WTC11 (cell line): ENCODE measurements at regions not wholly inside any gene's neighbourhood (a gene's known extent, or its start where the extent isn't known, plus 50 kb on each side); places are given as distances from the start of the nearest gene placed in this dataset.

ENCODE experiments used
- ATAC-seq: fragments of 200-7000 bp; cut with Tn5 transposase; 2 replicates; pipeline ENCODE4 v1.10.0; 2021; ENCODE audit warnings: mild to moderate bottlenecking, moderate library complexity
- CTCF ChIA-PET: fragments of 300-600 bp; sonication (Branson Sonifier 250); formaldehyde crosslinking; loops from one replicate; lab custom pipeline; 2021; ENCODE audit warnings: antibody characterized with exemption; lab: Charles Lee
- POLR2A ChIA-PET: fragments of 350-600 bp; sonication (Branson Sonifier 250); formaldehyde crosslinking; loops from one replicate; lab custom pipeline; 2021; ENCODE audit warnings: antibody characterized with exemption; lab: Charles Lee
- DNase-seq: peaks from one replicate; pipeline ENCODE4 v3.0.0; 2021; ENCODE audit warnings: low spot score
- H3K27ac Mint-ChIP-seq: 2 replicates; pipeline ENCODE4 v1.8.0; 2021; ENCODE audit warnings: mixed read lengths
- H3K27me3 Mint-ChIP-seq: 2 replicates; pipeline ENCODE4 v1.8.0; 2021; ENCODE audit warnings: low read depth, mild to moderate bottlenecking, moderate library complexity, mixed read lengths
- H3K36me3 Mint-ChIP-seq: 2 replicates; pipeline ENCODE4 v1.8.0; 2021; ENCODE audit warnings: mixed read lengths
- H3K4me1 Mint-ChIP-seq: 2 replicates; pipeline ENCODE4 v1.8.0; 2022; ENCODE audit warnings: mixed read lengths
- H3K4me3 Mint-ChIP-seq: 2 replicates; pipeline ENCODE4 v1.8.0; 2021; ENCODE audit warnings: mild to moderate bottlenecking, moderate library complexity, mixed read lengths
- H3K9me3 Mint-ChIP-seq: 2 replicates; pipeline ENCODE4 v1.8.0; 2021; ENCODE audit warnings: mixed read lengths
- ATF6 ChIP-seq: sonication (generic); formaldehyde crosslinking; IDR thresholded peaks from 2 replicates; pipeline ENCODE4 v1.8.1; 2023; ENCODE audit warnings: mild to moderate bottlenecking, missing genetic modification reagents
- ETV6 ChIP-seq: sonication (generic); formaldehyde crosslinking; IDR thresholded peaks from 2 replicates; pipeline ENCODE4 v1.8.1; 2022; ENCODE audit warnings: mild to moderate bottlenecking, missing genetic modification reagents
- FOXJ3 ChIP-seq: sonication (generic); formaldehyde crosslinking; IDR thresholded peaks from 2 replicates; pipeline ENCODE4 v1.9.0; 2021; ENCODE audit warnings: missing genetic modification reagents, mild to moderate bottlenecking, borderline replicate concordance
- GABPB1 ChIP-seq: sonication (generic); formaldehyde crosslinking; IDR thresholded peaks from 2 replicates; pipeline ENCODE4 v1.8.1; 2023; ENCODE audit warnings: mild to moderate bottlenecking, missing genetic modification reagents
- JAZF1 ChIP-seq: fragments of 250-450 bp; sonication (Bioruptor Pico); IDR thresholded peaks from 2 replicates; pipeline ENCODE4 v1.9.0; 2021; ENCODE audit warnings: moderate library complexity, mild to moderate bottlenecking, inconsistent platforms
- MLX ChIP-seq: sonication (generic); formaldehyde crosslinking; IDR thresholded peaks from 2 replicates; pipeline ENCODE4 v1.8.1; 2023; ENCODE audit warnings: mild to moderate bottlenecking, missing genetic modification reagents, moderate library complexity
- MXD4 ChIP-seq: fragments of 250-450 bp; sonication (Bioruptor Pico); IDR thresholded peaks from 2 replicates; pipeline ENCODE4 v1.8.0; 2021; ENCODE audit warnings: mild to moderate bottlenecking, moderate library complexity, borderline replicate concordance
- NFATC4 ChIP-seq: fragments of 250-450 bp; sonication (Bioruptor Pico); IDR thresholded peaks from 2 replicates; pipeline ENCODE4 v1.9.0; 2021; ENCODE audit warnings: mild to moderate bottlenecking
- NFE2L1 ChIP-seq: sonication (generic); formaldehyde crosslinking; IDR thresholded peaks from 2 replicates; pipeline ENCODE4 v1.8.1; 2023; ENCODE audit warnings: missing genetic modification reagents
- SP1 ChIP-seq: sonication (generic); formaldehyde crosslinking; conservative IDR thresholded peaks from 2 replicates; pipeline ENCODE4 v1.8.1; 2022; ENCODE audit warnings: missing genetic modification reagents
- TCF7 ChIP-seq: sonication (generic); formaldehyde crosslinking; IDR thresholded peaks from 2 replicates; pipeline ENCODE4 v1.8.0; 2022; ENCODE audit warnings: mild to moderate bottlenecking, low read depth, missing genetic modification reagents, moderate library complexity
- ZNF232 ChIP-seq: sonication (generic); formaldehyde crosslinking; IDR thresholded peaks from 2 replicates; pipeline ENCODE4 v1.8.0; 2022; ENCODE audit warnings: mild to moderate bottlenecking, missing genetic modification reagents
- ZNF396 ChIP-seq: fragments of 250-450 bp; sonication (Bioruptor Pico); IDR thresholded peaks from 2 replicates; pipeline ENCODE4 v1.8.0; 2021; ENCODE audit warnings: mild to moderate bottlenecking, moderate library complexity, borderline replicate concordance
- ZNF416 ChIP-seq: fragments of 250-450 bp; sonication (Bioruptor Pico); IDR thresholded peaks from 2 replicates; pipeline ENCODE4 v1.9.0; 2021; ENCODE audit warnings: mild to moderate bottlenecking, inconsistent platforms
- TF ChIP-seq, protein P1 (sequence below): fragments of 250-450 bp; sonication (Bioruptor Pico); IDR thresholded peaks from 2 replicates; pipeline ENCODE4 v1.9.0; 2021; ENCODE audit warnings: mild to moderate bottlenecking
- TF ChIP-seq, protein P2 (sequence below): sonication (generic); formaldehyde crosslinking; IDR thresholded peaks from 2 replicates; pipeline ENCODE4 v1.8.0; 2022; ENCODE audit warnings: mild to moderate bottlenecking, missing genetic modification reagents
- TF ChIP-seq, protein P3 (sequence below): sonication (generic); formaldehyde crosslinking; IDR thresholded peaks from 2 replicates; pipeline ENCODE4 v1.8.0; 2022; ENCODE audit warnings: mild to moderate bottlenecking, missing genetic modification reagents
- TF ChIP-seq, protein P4 (sequence below): sonication (generic); formaldehyde crosslinking; IDR thresholded peaks from 2 replicates; pipeline ENCODE4 v1.8.0; 2023; ENCODE audit warnings: mild to moderate bottlenecking, missing genetic modification reagents

GRCh38 chr1:30253361-30253760 is 470.0 kb downstream of the MATN1 start:
- DNase-seq = no peak

More at GRCh38 chr1:30253361-30253760, 470.0 kb downstream of the MATN1 start:
- ATAC-seq = no peak
- ChIA-PET POLR2A (no interaction called here), CTCF (interaction anchor here (1.9 to 2.8 kb wide), 2 partner anchors 21 to 127 kb away, joined by 5 to 10 read pairs; no protein-coding TSS in a partner anchor)
- H3K27me3 Mint-ChIP-seq = no peaks in the 10 kb centered on the region
- no peaks in the 10 kb centered on the region for H3K36me3 Mint-ChIP-seq
- no peaks in the 10 kb centered on the region for H3K9me3 Mint-ChIP-seq
- H3K4me3 Mint-ChIP-seq = no peak overlapping the region
- peaks cover 3% of the 10 kb centered on the region; the same call in 1 of the 2 replicates for H3K4me1 Mint-ChIP-seq
- no peak overlapping the region for H3K27ac Mint-ChIP-seq
- TF ChIP-seq FOXJ3 (no peak), NFE2L1 (CRISPR knock-in tag) (no peak), GABPB1 (CRISPR knock-in tag) (no peak), NFATC4 (no peak), ZNF416 (no peak), JAZF1 (CRISPR knock-in tag) (no peak), TCF7 (CRISPR knock-in tag) (no peak), ATF6 (CRISPR knock-in tag) (no peak), ETV6 (no peak), ZNF232 (CRISPR knock-in tag) (no peak), SP1 (no peak), MLX (CRISPR knock-in tag) (no peak), MXD4 (CRISPR knock-in tag) (no peak), ZNF396 (CRISPR knock-in tag) (no peak)
- TF ChIP-seq, protein P1, sequence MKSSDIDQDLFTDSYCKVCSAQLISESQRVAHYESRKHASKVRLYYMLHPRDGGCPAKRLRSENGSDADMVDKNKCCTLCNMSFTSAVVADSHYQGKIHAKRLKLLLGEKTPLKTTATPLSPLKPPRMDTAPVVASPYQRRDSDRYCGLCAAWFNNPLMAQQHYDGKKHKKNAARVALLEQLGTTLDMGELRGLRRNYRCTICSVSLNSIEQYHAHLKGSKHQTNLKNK = no peak
- TF ChIP-seq, protein P2, sequence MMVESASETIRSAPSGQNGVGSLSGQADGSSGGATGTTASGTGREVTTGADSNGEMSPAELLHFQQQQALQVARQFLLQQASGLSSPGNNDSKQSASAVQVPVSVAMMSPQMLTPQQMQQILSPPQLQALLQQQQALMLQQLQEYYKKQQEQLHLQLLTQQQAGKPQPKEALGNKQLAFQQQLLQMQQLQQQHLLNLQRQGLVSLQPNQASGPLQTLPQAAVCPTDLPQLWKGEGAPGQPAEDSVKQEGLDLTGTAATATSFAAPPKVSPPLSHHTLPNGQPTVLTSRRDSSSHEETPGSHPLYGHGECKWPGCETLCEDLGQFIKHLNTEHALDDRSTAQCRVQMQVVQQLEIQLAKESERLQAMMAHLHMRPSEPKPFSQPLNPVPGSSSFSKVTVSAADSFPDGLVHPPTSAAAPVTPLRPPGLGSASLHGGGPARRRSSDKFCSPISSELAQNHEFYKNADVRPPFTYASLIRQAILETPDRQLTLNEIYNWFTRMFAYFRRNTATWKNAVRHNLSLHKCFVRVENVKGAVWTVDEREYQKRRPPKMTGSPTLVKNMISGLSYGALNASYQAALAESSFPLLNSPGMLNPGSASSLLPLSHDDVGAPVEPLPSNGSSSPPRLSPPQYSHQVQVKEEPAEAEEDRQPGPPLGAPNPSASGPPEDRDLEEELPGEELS (CRISPR knock-in tag) = no peak
- TF ChIP-seq, protein P3, sequence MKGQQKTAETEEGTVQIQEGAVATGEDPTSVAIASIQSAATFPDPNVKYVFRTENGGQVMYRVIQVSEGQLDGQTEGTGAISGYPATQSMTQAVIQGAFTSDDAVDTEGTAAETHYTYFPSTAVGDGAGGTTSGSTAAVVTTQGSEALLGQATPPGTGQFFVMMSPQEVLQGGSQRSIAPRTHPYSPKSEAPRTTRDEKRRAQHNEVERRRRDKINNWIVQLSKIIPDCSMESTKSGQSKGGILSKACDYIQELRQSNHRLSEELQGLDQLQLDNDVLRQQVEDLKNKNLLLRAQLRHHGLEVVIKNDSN (CRISPR knock-in tag) = no peak
- TF ChIP-seq, protein P4, sequence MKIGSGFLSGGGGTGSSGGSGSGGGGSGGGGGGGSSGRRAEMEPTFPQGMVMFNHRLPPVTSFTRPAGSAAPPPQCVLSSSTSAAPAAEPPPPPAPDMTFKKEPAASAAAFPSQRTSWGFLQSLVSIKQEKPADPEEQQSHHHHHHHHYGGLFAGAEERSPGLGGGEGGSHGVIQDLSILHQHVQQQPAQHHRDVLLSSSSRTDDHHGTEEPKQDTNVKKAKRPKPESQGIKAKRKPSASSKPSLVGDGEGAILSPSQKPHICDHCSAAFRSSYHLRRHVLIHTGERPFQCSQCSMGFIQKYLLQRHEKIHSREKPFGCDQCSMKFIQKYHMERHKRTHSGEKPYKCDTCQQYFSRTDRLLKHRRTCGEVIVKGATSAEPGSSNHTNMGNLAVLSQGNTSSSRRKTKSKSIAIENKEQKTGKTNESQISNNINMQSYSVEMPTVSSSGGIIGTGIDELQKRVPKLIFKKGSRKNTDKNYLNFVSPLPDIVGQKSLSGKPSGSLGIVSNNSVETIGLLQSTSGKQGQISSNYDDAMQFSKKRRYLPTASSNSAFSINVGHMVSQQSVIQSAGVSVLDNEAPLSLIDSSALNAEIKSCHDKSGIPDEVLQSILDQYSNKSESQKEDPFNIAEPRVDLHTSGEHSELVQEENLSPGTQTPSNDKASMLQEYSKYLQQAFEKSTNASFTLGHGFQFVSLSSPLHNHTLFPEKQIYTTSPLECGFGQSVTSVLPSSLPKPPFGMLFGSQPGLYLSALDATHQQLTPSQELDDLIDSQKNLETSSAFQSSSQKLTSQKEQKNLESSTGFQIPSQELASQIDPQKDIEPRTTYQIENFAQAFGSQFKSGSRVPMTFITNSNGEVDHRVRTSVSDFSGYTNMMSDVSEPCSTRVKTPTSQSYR (CRISPR knock-in tag) = no peak
- TF ChIP-seq, all 79 proteins: peak for 0
